T-helper 1 cell treated with Interleukin-12 subunit alpha and Interleukin-12 subunit beta and Interleukin-4 antibody, amounts not matched to agents 30 μg/mL and 1 μg/mL, for 36 hours (primary cell): ENCODE measurements at regions not wholly inside any gene's neighbourhood (a gene's known extent, or its start where the extent isn't known, plus 50 kb on each side); places are given as distances from the start of the nearest gene placed in this dataset.

Experiments
- H3K27ac Mint-ChIP-seq: one replicate; pipeline ENCODE4 v1.8.0; 2021; ENCODE audit warnings: mild to moderate bottlenecking, mixed read lengths
- H3K27me3 Mint-ChIP-seq: one replicate; pipeline ENCODE4 v1.8.0; 2021; ENCODE audit warnings: low read depth, mixed read lengths
- H3K36me3 Mint-ChIP-seq: one replicate; pipeline ENCODE4 v1.8.0; 2021; ENCODE audit warnings: low read depth, mixed read lengths
- H3K4me1 Mint-ChIP-seq: one replicate; pipeline ENCODE4 v1.8.0; 2021; ENCODE audit warnings: low read depth, mixed read lengths
- H3K4me3 Mint-ChIP-seq: one replicate; pipeline ENCODE4 v1.8.0; 2021; ENCODE audit warnings: mild to moderate bottlenecking, moderate library complexity, mixed read lengths
- H3K9me3 Mint-ChIP-seq: one replicate; pipeline ENCODE4 v1.8.0; 2021; ENCODE audit warnings: mixed read lengths

GRCh38 chr4:121277194-121278105, 103.4 kb downstream of the QRFPR start:
- peaks cover 11% of the 10 kb centered on the region for H3K27me3 Mint-ChIP-seq
- no peak overlapping the region for H3K27ac Mint-ChIP-seq
- no peaks in the 10 kb centered on the region for H3K36me3 Mint-ChIP-seq
- H3K4me3 Mint-ChIP-seq: no peak overlapping the region
- no peaks in the 10 kb centered on the region for H3K9me3 Mint-ChIP-seq
- peaks cover 6% of the 10 kb centered on the region for H3K4me1 Mint-ChIP-seq

DNA sequence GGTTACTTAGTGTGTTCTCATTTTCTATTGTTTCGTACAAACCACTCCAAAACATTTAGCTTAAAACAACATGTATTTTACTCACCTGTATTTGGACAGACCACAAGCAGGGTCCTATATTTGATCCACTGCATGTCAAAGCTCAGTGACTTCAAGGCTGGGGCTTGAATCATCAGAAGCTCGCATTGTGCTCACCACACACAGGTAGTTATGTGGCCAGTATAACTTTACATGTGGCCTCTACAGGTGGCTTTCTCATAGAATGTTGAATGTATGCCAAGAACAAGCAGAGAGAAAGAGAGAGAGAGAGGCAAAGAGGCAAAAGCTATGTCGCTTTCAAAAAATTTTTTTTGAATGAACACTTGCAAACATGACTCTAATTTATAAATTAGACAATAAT, 107.6 kb downstream of the QRFPR start:
- Mint-ChIP-seq H3K27ac (no peak overlapping the region), H3K36me3 (no peaks in the 10 kb centered on the region), H3K27me3 (peaks cover 8% of the 10 kb centered on the region), H3K4me1 (peaks cover 10% of the 10 kb centered on the region), H3K9me3 (no peaks in the 10 kb centered on the region), H3K4me3 (no peak overlapping the region)

GRCh38 chr4:121272526-121272925, 108.3 kb downstream of the QRFPR start:
- Mint-ChIP-seq H3K4me1 (peaks cover 11% of the 10 kb centered on the region), H3K4me3 (no peak overlapping the region), H3K36me3 (no peaks in the 10 kb centered on the region), H3K27me3 (peaks cover 8% of the 10 kb centered on the region), H3K27ac (peak overlapping the region; percentile 2), H3K9me3 (no peaks in the 10 kb centered on the region)

DNA sequence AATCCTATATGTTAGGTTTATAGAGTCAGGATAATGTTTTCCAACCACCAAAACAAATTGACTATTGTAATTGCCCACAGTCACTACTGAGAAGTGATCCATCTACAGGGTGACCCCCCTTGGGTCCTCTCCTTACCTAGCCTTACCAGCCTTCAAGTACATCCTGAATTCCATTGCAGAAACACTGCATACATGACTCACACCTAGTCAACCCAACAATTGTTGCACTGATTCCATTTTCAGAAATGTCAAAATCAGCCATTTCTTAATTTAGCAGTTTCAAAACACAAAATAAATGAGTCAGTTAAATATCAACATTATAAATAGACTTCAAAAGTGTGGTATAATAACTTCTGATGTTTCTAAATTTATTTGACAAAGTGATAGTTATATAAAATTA, 106.3 kb upstream of the TNIP3 start:
- Mint-ChIP-seq H3K4me3 (no peak overlapping the region), H3K27ac (no peak overlapping the region), H3K4me1 (peaks cover 18% of the 10 kb centered on the region), H3K9me3 (no peaks in the 10 kb centered on the region), H3K36me3 (no peaks in the 10 kb centered on the region), H3K27me3 (peaks cover 4% of the 10 kb centered on the region)

DNA sequence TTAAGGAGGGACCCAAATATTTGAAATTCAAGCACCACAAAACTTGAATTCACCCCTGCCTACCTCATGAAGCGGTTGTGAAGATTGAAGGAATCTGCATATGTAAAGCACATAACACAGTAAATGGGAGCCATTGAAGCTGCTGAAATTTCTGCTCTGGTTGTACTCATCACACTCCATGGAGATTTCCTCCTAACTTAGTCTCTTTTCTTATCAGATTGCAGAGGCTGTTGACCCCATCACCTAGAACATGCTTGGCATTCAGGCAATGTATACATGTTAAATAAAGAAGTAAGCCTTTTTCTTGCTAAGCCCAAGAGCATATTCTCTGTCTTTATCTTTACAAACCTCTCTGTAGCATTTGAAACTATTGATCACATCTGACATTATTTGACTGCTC, 104.9 kb upstream of the TNIP3 start:
- Mint-ChIP-seq H3K4me3 (no peak overlapping the region), H3K27ac (no peak overlapping the region), H3K9me3 (no peaks in the 10 kb centered on the region)

GRCh38 chr4:121266982-121267381, 102.9 kb upstream of the TNIP3 start:
- Mint-ChIP-seq H3K4me1 (peaks cover 12% of the 10 kb centered on the region), H3K9me3 (no peaks in the 10 kb centered on the region), H3K27ac (no peak overlapping the region), H3K4me3 (no peak overlapping the region), H3K36me3 (peaks cover 2% of the 10 kb centered on the region), H3K27me3 (no peaks in the 10 kb centered on the region)

More for the DNA sequence above, 104.9 kb upstream of the TNIP3 start:
- Mint-ChIP-seq H3K4me1 (peaks cover 18% of the 10 kb centered on the region), H3K36me3 (no peaks in the 10 kb centered on the region), H3K27me3 (no peaks in the 10 kb centered on the region)

DNA sequence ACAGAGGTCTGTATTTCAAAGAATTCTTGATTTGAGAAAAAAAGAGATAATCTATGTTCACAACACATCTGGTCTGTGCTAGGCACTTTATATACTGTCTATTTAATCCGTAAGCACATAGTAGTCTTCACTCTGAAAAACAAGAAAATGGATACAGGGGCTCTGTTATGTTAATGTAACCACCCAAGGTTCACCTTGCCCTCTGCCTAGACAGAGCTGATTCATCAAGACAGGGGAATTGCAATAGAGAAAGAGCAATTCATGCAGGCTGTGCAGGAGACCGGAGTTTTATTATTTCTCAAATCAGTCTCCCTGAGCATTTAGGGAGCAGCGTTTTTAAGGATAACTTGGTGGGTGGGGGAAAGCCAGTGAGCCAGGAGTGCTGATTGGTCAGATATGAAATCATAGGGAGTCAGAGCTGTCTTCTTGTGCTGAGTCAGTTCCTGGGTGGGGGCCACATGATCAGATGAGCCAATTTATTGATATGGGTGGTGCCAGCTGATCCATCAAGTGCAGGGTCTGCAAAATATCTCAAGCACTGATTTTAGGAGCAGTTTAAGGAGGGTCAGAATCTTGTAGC, 92.9 kb upstream of the TNIP3 start:
- peaks cover 16% of the 10 kb centered on the region for H3K9me3 Mint-ChIP-seq
- H3K4me3 Mint-ChIP-seq: peak overlapping the region; percentile 7
- no peaks in the 10 kb centered on the region for H3K27me3 Mint-ChIP-seq
- H3K4me1 Mint-ChIP-seq: peaks cover 48% of the 10 kb centered on the region
- peak overlapping the region; percentile 91 for H3K27ac Mint-ChIP-seq
- H3K36me3 Mint-ChIP-seq: peaks cover 5% of the 10 kb centered on the region

DNA sequence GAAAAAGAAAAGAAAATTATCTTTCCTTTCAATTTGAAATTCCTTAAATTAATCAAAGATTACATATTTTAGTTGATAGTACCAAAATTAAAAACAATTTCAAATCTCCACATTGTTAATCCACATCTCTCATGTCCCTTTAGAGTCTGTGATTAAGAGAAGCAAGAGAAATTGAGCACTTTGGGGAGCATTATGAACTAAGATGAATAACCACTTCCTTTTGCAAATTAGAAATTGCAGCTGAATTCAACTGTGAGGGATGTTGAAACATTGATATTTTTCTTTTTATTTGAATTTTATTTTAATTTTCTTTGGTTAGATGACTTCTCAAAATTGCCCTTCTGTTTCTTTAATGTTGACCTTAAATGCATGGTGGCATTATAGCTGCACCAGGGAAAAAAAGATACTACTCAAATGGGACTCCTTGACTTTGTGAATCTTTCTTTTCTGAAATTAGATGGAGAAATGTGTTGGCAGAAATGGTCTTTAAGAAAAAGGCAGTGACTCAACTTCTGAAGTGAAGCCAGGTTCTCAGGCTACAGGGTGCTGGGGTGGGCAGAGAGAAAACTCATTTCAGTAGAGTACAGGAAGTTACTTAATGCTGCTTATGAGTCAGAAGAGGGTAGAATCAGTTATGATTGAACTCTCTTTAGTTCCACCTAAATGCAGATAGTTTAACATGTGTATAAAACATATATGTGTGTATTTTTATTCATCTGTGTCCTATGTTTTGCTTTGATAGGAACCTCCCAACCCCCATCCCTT, 92.0 kb upstream of the TNIP3 start:
- Mint-ChIP-seq H3K27ac (peak overlapping the region; percentile 91), H3K4me3 (peak overlapping the region; percentile 29), H3K36me3 (peaks cover 5% of the 10 kb centered on the region), H3K27me3 (no peaks in the 10 kb centered on the region), H3K9me3 (peaks cover 16% of the 10 kb centered on the region), H3K4me1 (peaks cover 48% of the 10 kb centered on the region)

DNA sequence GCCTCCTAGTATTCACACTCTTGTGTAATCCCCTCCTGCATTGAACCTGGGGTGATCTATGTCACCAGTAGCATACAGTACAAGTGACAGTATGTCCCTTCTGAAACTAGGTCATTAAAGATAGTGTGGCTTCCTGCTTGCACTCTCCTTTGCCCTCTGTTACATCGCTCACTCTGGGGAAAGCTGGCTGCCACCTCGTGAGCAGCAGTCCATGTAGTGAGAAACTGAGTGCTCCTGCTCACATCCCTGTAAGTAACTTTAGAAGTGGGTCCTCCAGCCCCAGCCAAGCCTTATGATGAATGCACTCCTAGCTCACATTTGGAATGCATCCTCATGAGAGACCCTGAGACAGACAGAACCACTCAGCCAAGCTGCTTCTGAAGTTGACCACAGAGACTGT, 89.8 kb upstream of the TNIP3 start:
- Mint-ChIP-seq H3K36me3 (peaks cover 5% of the 10 kb centered on the region), H3K4me1 (peaks cover 48% of the 10 kb centered on the region), H3K9me3 (peaks cover 7% of the 10 kb centered on the region), H3K27ac (no peak overlapping the region), H3K4me3 (no peak overlapping the region), H3K27me3 (no peaks in the 10 kb centered on the region)

- peaks cover 7% of the 10 kb centered on the region for H3K9me3 Mint-ChIP-seq
- H3K4me1 Mint-ChIP-seq: peaks cover 41% of the 10 kb centered on the region
- peaks cover 5% of the 10 kb centered on the region for H3K36me3 Mint-ChIP-seq
- H3K4me3 Mint-ChIP-seq: no peak overlapping the region
- H3K27me3 Mint-ChIP-seq: no peaks in the 10 kb centered on the region
- H3K27ac Mint-ChIP-seq: no peak overlapping the region
These were observed 88.2 kb upstream of the TNIP3 start for GRCh38 chr4:121252224-121252806.

- Mint-ChIP-seq H3K4me1 (peaks cover 14% of the 10 kb centered on the region), H3K27me3 (no peaks in the 10 kb centered on the region), H3K4me3 (no peak overlapping the region)
These were observed 84.6 kb upstream of the TNIP3 start for GRCh38 chr4:121248747-121249146.

DNA sequence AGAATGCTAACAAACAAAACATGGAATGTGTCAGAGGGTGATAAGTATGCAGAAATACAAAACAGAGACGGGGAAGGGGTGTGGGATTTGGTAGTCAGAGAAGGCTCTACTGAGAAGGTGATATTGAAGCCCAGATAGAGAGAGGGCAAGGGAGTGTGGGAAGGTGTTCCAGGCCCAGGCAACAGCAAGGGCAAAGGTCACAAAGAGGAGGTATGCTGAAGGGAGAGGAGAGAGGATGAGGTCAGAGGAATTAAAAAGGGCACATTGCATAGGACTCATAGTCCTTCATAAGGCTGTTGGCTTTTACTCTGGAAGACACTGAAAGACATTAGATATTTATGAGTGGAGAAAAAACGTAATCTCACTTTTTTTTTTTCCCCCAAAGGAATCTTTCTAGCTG, 82.6 kb upstream of the TNIP3 start:
- Mint-ChIP-seq H3K27me3 (no peaks in the 10 kb centered on the region), H3K9me3 (no peaks in the 10 kb centered on the region), H3K27ac (no peak overlapping the region), H3K36me3 (no peaks in the 10 kb centered on the region), H3K4me1 (peaks cover 8% of the 10 kb centered on the region), H3K4me3 (no peak overlapping the region)

More at GRCh38 chr4:121248747-121249146, 84.6 kb upstream of the TNIP3 start:
- H3K9me3 Mint-ChIP-seq: peaks cover 3% of the 10 kb centered on the region
- no peaks in the 10 kb centered on the region for H3K36me3 Mint-ChIP-seq
- H3K27ac Mint-ChIP-seq: no peak overlapping the region

DNA sequence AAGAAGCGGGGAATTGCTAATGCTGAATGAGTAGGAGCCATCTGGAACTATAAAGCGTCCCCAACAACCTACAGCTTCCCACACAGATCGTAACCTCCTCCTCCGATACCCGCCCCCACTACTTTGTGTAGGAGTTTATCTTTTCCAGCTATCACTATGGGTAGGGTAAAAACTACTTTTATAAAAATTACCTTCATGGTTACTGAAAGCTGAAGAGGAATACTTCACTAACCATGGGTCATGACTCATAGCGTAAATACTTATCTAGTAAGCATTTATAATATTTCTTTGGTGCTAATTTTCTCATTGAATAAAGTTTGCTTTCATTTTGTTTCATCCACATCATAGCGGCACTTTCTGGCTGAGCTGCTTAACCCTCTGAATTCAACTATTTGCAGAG, 79.4 kb upstream of the TNIP3 start:
- H3K9me3 Mint-ChIP-seq: no peaks in the 10 kb centered on the region
- H3K36me3 Mint-ChIP-seq: no peaks in the 10 kb centered on the region
- H3K27me3 Mint-ChIP-seq: no peaks in the 10 kb centered on the region
- peak overlapping the region; percentile 36 for H3K4me3 Mint-ChIP-seq
- H3K4me1 Mint-ChIP-seq: peaks cover 8% of the 10 kb centered on the region
- H3K27ac Mint-ChIP-seq: no peak overlapping the region

DNA sequence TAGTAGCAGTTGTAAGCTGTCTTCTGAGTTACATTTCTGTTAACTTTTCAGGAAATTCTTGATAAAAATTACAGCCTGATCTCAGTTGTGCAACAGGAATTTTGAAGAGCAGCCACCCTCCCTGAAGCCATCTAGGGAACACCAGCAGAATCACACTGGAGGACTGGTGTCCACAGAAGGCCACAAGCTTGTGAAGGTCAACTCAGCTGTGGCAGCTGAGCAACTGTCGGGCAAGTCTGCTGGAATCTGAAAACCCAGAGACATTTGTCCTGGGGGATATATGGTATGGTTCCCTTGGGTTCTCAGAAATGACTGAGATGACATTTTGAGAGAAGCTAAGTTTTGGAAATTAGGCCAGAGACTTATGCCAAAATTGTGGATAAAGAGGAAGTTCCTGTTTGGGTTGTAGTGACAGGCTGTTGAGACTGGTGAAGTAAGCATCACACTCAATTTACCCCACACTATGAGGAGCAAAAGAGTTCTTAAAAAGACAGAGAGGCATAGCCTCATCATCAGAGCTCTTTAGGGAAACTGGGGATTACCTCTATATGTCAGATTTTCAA, 78.1 kb upstream of the TNIP3 start:
- Mint-ChIP-seq H3K27me3 (no peaks in the 10 kb centered on the region), H3K4me3 (no peak overlapping the region), H3K27ac (no peak overlapping the region), H3K36me3 (no peaks in the 10 kb centered on the region), H3K4me1 (peaks cover 8% of the 10 kb centered on the region), H3K9me3 (peaks cover 4% of the 10 kb centered on the region)
